AG09319 (cell line): ENCODE measurements at regions not wholly inside any gene's neighbourhood (a gene's known extent, or its start where the extent isn't known, plus 50 kb on each side); places are given as distances from the start of the nearest gene placed in this dataset.

Experiments
- DNase-seq: peaks from one replicate; pipeline ENCODE4 v3.0.0-alpha.2; 2010; ENCODE audit warnings: low read depth; ENCODE audit errors: extremely low read depth
- TF ChIP-seq, protein P1 (sequence below): IDR thresholded peaks from 2 replicates; pipeline ENCODE4 v1.5.1; 2011; ENCODE audit warnings: low read depth, mild to moderate bottlenecking, inconsistent platforms, low read length, moderate library complexity

DNA sequence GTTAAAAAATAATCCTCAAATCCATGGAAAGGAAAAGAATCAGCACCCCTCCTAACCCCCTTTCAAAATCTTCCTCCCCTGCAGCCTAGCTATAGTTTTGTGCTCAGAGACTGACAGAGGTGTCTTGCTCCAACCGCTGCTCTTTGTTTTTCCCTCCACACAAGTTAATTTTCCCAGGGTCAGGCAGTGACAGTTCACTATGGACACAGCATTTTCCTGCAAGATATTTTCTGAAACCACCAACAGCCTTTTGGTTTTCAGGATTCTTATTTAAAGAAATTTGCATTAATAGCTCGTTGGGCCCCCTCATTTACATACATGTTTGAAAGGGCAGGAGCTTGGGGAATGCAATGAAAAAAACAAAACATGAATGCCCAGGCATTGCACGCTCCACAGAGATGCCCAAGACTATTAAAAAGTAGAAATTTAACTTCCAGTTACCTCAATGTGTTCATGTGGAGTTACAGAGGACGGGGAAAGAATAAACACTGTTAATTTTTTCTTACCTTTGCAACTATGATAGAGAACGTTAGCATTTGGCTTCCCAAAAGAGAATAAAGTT lies 71.4 kb upstream of the CXCR4 start:
- TF ChIP-seq, protein P1, sequence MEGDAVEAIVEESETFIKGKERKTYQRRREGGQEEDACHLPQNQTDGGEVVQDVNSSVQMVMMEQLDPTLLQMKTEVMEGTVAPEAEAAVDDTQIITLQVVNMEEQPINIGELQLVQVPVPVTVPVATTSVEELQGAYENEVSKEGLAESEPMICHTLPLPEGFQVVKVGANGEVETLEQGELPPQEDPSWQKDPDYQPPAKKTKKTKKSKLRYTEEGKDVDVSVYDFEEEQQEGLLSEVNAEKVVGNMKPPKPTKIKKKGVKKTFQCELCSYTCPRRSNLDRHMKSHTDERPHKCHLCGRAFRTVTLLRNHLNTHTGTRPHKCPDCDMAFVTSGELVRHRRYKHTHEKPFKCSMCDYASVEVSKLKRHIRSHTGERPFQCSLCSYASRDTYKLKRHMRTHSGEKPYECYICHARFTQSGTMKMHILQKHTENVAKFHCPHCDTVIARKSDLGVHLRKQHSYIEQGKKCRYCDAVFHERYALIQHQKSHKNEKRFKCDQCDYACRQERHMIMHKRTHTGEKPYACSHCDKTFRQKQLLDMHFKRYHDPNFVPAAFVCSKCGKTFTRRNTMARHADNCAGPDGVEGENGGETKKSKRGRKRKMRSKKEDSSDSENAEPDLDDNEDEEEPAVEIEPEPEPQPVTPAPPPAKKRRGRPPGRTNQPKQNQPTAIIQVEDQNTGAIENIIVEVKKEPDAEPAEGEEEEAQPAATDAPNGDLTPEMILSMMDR, result no peak

DNA sequence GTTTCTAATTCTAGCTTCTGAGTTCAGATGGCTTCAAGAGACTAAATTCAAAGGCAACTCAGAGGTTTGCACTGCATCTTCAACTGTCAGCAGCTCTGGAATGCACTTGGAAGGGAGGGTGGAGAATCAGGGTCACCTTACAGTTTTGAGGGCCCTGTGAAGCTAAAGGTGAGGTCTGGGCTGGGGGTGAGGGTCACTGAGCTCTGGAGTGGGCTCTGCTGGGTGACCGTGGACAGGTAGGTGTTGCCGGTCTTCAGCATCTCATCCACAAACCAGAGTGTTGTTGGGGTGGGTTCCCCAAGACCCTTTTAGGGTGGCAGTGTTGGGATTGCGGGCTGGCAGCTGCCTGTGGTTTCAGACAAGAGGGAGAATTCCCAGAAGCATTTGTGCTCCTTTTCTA lies 70.1 kb upstream of the CXCR4 start:
- no peak for DNase-seq
- TF ChIP-seq, protein P1, result no peak

More for the DNA sequence above, 71.4 kb upstream of the CXCR4 start:
- DNase-seq, result no peak

DNA sequence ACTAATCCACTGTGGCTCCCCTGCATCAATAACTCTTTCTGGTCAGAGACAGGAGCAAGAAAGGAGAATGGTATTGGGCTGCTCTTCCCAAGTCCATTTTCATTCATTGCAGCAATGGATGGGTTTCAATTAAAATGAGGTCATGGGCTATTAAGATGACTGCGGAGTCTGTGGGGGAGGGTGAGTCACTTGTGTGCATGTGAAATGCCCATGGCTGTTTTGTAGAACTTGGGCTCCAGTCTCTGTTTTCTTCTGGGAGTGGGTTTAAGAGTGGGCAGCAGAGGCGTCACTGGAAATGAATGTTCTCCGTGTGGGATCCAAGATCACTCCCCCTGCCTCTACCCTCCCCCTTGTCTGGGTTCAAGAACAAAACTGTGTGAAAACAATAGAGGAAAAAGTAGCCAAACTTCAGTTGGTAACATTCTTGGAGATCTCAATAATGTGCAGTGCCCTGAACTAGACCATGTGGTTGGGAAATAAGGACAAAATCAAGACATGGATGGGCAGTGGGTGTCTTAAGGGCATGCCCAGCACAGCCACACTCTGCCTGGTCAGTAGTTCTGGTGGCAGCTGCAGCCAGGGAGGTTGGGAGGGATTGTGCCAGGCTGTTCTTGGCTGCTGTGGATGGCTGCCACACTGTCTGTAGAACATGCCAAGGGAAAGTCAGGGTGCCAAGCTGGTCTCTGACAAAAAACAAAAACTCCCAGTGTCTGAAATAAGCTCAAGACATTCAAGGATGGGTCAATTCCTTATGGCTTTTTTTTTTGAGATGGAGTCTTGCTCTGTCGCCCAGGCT lies 68.2 kb upstream of the CXCR4 start:
- no peak for DNase-seq
- TF ChIP-seq, protein P1, result no peak

DNA sequence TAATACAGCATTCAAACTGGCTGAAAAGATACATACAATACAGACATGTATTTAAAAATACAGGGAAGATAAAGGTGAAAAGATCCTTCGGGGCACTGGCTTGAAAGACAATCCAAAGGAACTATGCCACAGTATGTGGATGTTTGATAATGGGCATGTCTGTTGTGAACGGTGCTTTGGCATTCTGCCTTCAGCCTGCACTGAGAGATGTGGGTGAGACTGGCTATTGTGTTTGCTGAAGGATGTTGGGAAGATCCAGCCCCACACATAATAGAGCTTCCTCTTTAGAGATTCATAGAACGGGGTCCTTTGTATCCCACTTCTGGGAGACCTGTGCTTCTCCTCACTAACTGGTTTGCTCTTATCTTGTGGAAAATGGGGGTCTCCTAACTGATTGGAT lies 65.1 kb upstream of the CXCR4 start:
- TF ChIP-seq, protein P1, result no peak
- DNase-seq, result no peak

DNA sequence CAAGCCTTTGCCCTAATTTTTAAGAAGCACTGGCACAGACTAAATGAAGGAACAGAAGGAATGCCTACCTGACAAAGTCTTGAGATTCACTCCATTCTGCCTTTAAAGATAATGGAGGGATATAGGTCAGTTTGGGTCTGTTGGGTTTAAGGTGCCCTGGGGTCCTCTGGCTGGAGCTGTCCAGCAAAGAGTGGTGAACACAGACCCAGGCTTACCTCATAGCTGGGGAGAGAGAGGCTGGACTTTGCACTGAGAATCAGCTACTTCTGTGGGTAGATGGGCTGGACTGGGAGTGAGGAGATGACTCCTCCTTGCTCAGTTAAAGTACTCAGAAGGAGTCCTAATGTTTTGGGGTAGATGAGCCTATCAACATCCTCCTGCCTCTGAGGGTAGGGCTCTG lies 64.4 kb upstream of the CXCR4 start:
- TF ChIP-seq, protein P1, result no peak
- no peak for DNase-seq

DNA sequence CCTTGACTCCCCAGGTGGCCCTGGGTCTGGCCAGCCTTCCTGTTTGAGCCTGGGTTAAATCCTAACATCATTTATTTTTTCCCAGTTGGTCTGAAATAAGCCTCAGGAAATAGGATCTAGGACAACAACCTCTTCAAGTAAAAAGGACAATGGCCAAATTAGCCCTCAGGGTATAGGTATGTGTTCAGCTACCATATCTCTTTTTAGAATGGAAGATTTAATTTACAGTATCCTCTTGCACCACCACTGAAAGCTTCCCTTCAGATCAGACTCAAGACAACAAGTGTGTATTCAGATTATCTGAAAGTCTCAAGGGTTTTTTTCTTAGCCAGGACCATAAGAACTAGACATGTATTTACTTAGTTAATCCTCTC lies 61.6 kb upstream of the CXCR4 start:
- no peak for DNase-seq
- TF ChIP-seq, protein P1, result no peak

DNA sequence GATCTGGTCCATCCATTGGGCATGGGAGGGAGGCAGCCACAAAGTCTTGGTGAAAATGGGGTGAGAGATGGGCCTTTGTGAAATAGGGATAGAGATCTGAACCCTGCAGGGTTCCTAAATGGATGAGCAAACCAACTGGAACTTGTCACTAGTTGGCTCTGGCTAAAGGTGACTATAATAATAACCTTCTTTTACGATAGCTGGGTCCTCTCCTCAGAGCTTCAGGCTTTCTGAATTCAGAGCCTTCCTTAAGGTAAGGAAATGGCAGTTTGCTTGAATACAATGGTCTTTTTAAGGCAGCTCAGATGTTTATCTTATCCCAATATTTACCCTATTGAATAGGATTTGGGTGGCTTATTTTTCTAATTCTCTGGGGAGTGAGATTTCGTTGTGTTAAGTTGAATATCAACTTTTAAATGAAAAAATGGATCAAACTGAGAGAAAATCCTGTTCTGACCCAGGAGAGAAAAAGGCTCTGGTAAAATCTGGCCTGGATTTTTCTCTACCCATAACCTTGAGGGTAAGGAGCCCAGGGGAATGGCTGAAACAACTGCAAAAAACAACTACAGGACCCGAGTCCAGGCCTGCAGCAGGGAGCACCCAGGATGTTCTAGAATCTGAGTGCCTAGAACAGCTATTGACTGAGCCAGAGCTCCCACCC lies 61.1 kb upstream of the CXCR4 start:
- TF ChIP-seq, protein P1, result no peak
- DNase-seq, result no peak
